HG03280 (cell line): ENCODE measurements at regions not wholly inside any gene's neighbourhood (a gene's known extent, or its start where the extent isn't known, plus 50 kb on each side); places are given as distances from the start of the nearest gene placed in this dataset.
"Not testable (repeated sequence)": the region's sequence is repeated elsewhere in the genome, so short reads cannot be mapped to it uniquely, and the experiment has no call there.

Source experiments
- ATAC-seq: cut with Tn5 transposase; IDR thresholded peaks from one replicate; pipeline ENCODE4 v1.9.1; 2021; ENCODE audit warnings: mild to moderate bottlenecking, moderate library complexity; ENCODE audit not compliant: unreplicated experiment

GRCh38 chr12:93234641-93235040 lies 143.1 kb upstream of the NUDT4 start:
- ATAC-seq: no peak

DNA sequence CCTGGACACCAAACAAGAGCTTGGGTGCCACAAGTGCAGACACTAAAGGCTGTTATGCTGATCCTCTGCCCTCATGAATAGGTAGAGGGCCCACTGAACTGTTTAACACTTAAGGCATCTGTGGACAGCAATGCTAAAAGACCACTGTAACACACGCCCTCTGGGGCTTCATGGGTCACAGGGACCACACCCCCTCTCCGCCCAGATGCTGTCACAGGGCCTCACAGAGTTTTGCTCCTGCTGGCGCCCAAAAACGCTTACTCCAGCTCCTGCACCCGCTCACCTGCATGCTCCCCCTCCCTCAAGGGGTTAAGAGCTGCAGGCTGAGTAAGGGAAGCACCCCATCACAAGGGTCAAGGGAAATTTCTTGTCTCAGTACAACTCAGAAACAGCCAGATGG lies 141.8 kb upstream of the NUDT4 start:
- no peak for ATAC-seq

DNA sequence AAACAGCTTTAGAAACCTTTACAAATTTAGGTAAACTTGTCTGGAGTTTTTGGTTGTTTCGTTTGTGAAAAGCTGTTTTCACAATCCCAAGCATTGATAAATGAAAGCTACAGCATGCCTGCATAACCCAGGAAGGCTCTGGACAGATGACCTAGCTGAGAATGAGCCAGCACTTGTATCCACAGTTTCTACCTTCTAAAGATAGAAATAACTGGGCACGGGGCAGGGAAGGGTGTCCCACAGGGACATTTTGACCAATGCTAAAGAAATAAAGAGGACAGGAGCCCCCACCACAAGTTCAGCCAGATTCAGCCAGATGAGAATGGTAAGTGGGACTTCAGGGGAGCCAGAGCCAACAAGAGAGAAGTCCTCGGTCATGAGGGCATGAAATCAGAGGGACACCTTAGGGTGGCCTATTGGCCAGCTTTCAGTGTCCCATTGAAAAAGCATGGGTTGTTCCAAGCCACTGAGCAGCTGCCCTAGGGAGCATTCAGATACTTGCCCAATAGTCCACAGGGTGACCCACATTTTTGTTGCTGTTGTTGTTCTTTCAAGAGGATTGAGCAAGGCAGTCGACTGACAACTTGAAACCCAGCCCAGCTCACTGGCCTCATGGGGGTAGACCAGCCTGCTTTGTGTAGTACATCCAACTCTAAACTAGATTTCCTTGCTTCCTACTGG lies 140.3 kb upstream of the NUDT4 start:
- ATAC-seq: no peak

GRCh38 chr12:93238512-93239262 lies 139.0 kb upstream of the NUDT4 start:
- not testable (repeated sequence) for ATAC-seq

DNA sequence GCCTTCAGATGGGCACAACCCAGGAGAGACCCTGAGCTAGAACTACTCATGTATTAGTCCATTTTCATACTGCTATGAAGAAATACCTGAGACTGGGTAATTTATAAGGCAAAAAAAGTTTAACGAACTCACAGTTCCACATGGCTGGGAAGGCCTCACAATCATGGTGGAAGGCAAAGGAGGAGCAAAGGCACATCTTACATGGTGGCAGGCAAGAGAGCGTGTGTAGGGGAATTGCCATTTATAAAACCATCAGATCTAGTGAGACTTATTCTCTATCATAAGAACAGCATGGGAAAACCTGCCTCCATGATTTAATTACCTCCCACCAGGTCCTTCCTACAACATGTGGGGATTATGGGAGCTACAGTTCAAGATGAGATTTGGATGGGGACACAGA lies 137.9 kb upstream of the NUDT4 start:
- not testable (repeated sequence) for ATAC-seq

DNA sequence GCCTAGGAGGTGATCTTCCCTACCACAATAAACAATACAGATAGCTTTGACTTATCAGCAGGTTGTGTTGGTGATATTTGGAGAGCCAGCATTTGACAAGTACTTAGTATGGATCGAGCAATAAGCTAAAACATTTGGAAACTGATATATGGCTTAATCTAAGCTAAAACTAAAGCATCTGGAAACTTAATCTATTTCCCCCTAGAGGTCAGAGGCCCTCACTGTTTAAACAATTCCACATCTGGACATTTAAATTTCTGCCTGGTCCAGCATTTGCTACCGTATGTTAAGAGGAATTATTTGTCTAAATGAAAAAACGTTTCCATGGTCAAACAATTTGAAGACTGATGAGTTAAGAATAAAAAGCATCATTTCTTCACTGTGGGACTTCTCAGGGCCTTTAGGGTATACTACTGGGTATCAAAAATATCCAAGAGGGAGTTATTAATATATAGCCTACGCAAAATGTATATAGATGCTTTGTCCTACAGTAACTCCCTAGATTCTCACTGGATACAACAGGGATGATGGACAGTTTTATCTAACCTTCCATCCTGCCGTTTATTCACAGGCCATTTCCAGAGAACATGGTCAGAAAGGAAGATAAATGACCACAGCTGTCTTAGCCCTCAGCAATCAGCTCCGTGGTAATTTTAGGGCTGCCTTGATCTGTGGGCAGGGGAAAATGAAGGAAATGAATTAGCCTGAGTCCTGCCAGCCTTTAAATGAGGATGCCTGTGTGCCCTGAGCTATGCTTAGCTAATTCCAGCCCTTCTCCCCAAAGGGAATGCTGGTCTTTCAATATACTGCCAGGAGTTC lies 135.4 kb upstream of the NUDT4 start:
- no peak for ATAC-seq

- ATAC-seq: no peak
These were observed 134.4 kb upstream of the NUDT4 start for GRCh38 chr12:93243382-93243688.

- no peak for ATAC-seq
These were observed 133.8 kb upstream of the NUDT4 start for GRCh38 chr12:93243689-93244513.

- no peak for ATAC-seq
These were observed 133.1 kb upstream of the NUDT4 start for GRCh38 chr12:93244514-93245077.

GRCh38 chr12:93245543-93245942 lies 132.2 kb upstream of the NUDT4 start:
- peak; percentile 74 for ATAC-seq

DNA sequence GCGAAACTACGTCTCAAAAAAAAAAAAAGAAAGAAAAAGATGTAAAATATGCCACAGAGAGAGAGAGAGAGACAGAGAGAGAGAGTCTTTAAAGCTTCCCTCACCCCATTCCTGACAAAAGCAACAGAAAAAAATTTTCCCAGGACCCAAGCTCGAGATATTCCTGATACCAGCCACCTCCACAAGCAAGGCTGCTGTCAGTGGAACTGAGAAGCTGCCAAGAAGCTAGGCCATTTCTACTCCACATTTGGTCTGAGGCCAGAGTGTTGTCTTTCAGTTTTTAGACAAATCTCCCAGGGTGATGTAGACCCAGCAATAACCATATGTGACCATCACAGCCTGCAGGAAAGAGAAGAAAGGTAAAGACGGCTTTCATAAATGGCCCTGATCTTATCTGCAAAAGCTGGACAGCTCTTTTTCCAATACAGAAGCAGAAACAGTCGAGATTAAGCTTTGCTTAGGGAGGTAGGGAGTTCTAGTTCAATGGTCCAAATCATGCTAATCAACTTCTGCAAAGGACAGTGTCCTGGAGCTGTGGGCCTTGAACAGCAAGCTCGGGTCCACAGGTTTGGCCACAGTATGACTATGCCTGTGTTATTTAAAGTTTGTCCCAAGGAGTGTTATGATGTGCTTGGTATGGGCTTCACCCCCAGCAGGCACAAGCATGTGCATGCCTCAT lies 130.3 kb upstream of the NUDT4 start:
- no peak for ATAC-seq

- ATAC-seq: no peak
These were observed 125.5 kb upstream of the NUDT4 start for GRCh38 chr12:93252221-93252620.

GRCh38 chr12:93254911-93255310 lies 122.8 kb upstream of the NUDT4 start:
- ATAC-seq: no peak

DNA sequence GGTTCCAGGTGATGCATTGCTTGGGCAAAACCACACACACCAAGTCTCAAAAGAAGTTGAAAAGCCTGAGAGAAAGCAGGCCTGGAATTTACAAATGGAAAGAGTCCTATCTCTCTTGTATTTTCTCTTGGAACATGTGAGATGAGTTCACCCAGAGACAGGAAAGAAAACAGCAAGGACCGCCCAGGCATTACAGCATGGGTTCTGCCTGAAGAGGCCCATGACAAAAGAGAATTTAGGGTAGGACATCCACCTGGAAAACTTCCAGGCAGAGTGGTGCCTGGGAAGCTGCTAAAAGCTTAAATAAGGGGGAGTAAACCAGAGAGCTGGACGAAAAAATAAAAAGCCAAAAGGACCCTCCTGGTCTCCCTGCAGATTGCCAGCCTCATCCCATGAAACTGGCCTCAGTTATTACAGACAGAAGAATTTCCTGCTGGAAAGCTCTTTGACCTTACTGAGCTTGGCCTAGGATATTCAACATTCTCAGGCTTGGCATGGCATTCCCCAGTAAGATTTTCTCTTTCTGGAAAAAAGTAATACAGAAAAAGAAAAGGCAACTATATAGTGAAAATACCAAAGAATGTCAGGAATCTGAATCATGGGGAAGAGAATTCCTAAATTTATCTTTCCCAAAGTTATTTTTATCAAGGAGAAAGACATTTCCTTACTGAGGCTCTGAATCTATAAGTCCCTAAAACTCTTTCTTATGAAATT lies 121.3 kb upstream of the NUDT4 start:
- no peak for ATAC-seq

GRCh38 chr12:93261505-93262094 lies 116.1 kb upstream of the NUDT4 start:
- no peak for ATAC-seq

DNA sequence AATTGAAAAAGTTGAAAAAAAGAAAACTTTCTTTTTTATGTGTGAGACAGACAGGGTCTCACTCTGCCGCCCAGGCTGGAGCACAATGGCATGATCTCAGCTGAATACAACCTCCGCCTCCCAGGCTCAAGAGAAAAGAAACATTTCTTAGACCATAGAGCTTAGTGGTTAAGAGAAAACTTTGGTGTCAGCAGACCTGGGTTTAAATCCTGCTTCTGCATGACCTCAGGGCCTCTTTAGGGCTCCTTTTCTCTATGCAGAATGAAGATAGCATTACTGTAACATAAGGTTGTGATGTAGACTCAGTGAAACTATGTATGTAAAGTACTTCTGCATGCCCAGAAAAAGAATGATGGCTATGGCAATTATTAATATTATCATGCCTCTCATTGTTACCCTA lies 104.7 kb upstream of the NUDT4 start:
- ATAC-seq: no peak

DNA sequence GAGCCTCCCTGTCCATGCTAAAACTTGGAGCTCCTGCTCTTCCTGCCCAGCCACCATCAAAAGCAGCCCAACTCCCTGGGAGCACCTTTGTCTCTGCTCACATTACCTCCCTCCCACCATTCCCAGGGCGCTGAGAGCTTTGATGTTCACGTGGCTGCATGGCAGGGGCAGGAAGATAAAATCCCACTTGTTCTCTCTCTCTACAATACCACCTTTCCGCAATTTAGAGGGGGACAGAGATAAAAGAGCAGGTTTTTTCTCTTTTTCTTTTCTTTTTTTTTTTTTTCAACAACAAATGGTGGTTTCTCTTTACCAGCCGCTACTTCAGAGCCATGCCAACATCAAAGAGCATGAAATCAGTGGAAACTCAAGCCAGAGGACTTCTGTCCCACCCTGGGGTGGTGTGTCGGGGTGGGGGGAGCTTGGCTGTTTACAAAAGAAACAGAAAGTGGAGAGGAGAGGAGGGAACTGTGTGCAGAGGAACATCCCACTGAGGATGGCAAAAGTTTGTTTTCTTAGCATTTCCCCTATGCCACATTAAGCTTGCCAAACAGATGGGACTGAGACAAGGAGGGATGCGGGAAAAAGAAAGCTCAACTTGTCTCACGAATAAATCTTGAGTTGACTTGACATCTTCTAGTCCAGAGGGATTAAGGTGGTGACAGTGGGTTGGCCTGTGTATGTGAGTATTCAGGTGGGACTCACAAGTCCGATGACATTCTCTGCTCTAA lies 103.7 kb upstream of the NUDT4 start:
- ATAC-seq: no peak

GRCh38 chr12:93274937-93275336 lies 102.8 kb upstream of the NUDT4 start:
- no peak for ATAC-seq
